IMR-90 (cell line): ENCODE measurements at regions not wholly inside any gene's neighbourhood (a gene's known extent, or its start where the extent isn't known, plus 50 kb on each side); places are given as distances from the start of the nearest gene placed in this dataset.

Experiments
- ATAC-seq: fragments of 200-7000 bp; cut with Tn5 transposase; 2 replicates; pipeline ENCODE4 v1.9.1; 2020; ENCODE audit warnings: low read depth, mild to moderate bottlenecking, moderate library complexity
- BruUV-seq: library from RNA; stranded (reverse); fragments of 400-500 nt; replicated peaks from 2 replicates; lab custom pipeline; 2021; lab: Mats Ljungman, UMichigan
- CTCF ChIA-PET: fragments of 300-600 bp; formaldehyde crosslinking; extraction: SDS; loops from one replicate; lab custom pipeline; 2021; ENCODE audit warnings: antibody characterized with exemption; lab: Yijun Ruan, JAX
- POLR2A ChIA-PET: fragments of 300-600 bp; sonication (Branson Sonifier 250); formaldehyde crosslinking; loops from one replicate; lab custom pipeline; 2022; ENCODE audit warnings: antibody characterized with exemption; ENCODE audit not compliant: unreplicated experiment; lab: Charles Lee
- DNase-seq: peaks from one replicate; pipeline ENCODE4 v3.0.0; 2013
- H2AFZ ChIP-seq: replicated peaks from 2 replicates; pipeline ENCODE3; 2013; ENCODE audit warnings: low read length, mild to moderate bottlenecking; ENCODE audit not compliant: poor library complexity
- H2AK5ac ChIP-seq: 2 replicates; pipeline ENCODE4 v1.6.1; 2013; ENCODE audit warnings: low read depth, low read length, inconsistent platforms
- H2AK9ac ChIP-seq: replicated peaks from 2 replicates; pipeline ENCODE3; 2013; ENCODE audit warnings: mild to moderate bottlenecking, low read depth, low read length, moderate library complexity; ENCODE audit not compliant: poor library complexity
- H2BK120ac ChIP-seq: 2 replicates; pipeline ENCODE4 v1.6.1; 2013; ENCODE audit warnings: low read depth, low read length, inconsistent platforms
- H2BK15ac ChIP-seq: 3 replicates; pipeline ENCODE4 v1.6.1; 2013; ENCODE audit warnings: low read depth, low read length, inconsistent platforms
- H2BK20ac ChIP-seq: 2 replicates; pipeline ENCODE4 v1.6.1; 2013; ENCODE audit warnings: low read depth, mild to moderate bottlenecking, inconsistent platforms, low read length, moderate library complexity
- H2BK5ac ChIP-seq: 2 replicates; pipeline ENCODE4 v1.6.1; 2013; ENCODE audit warnings: mild to moderate bottlenecking, low read depth, low read length, inconsistent platforms; ENCODE audit not compliant: poor library complexity, severe bottlenecking
- H3K14ac ChIP-seq: replicated peaks from 2 replicates; pipeline ENCODE4 v1.6.1; 2013; ENCODE audit warnings: low read depth, low read length, inconsistent platforms
- H3K18ac ChIP-seq: 2 replicates; pipeline ENCODE4 v1.6.1; 2013; ENCODE audit warnings: low read depth, low read length, control low read depth
- H3K23ac ChIP-seq: 2 replicates; pipeline ENCODE4 v1.6.1; 2013; ENCODE audit warnings: low read depth, low read length, inconsistent platforms
- H3K27ac ChIP-seq: 2 replicates; pipeline ENCODE4 v1.5.1; 2013; ENCODE audit warnings: mild to moderate bottlenecking, control low read depth, low read length; ENCODE audit not compliant: insufficient read depth
- H3K27me3 ChIP-seq: 2 replicates; pipeline ENCODE4 v1.6.1; 2013; ENCODE audit warnings: low read length; ENCODE audit not compliant: control insufficient read depth, insufficient read depth
- H3K36me3 ChIP-seq: 2 replicates; pipeline ENCODE4 v1.6.1; 2013; ENCODE audit warnings: low read length, mixed read lengths; ENCODE audit not compliant: control insufficient read depth, insufficient read depth
- H3K4ac ChIP-seq: 2 replicates; pipeline ENCODE4 v1.6.1; 2013; ENCODE audit warnings: low read depth, low read length, inconsistent platforms
- H3K4me1 ChIP-seq: 2 replicates; pipeline ENCODE4 v1.6.1; 2013; ENCODE audit warnings: low read length, mixed read lengths; ENCODE audit not compliant: control insufficient read depth, insufficient read depth
- H3K4me2 ChIP-seq: 2 replicates; pipeline ENCODE4 v1.6.1; 2013; ENCODE audit warnings: low read depth, mild to moderate bottlenecking, control low read depth, low read length, moderate library complexity
- H3K4me3 ChIP-seq: 2 replicates; pipeline ENCODE4 v1.5.1; 2013; ENCODE audit warnings: low read depth, mild to moderate bottlenecking, control low read depth, low read length, moderate library complexity; ENCODE audit not compliant: insufficient read depth
- H3K56ac ChIP-seq: 2 replicates; pipeline ENCODE4 v1.6.1; 2013; ENCODE audit warnings: low read length, inconsistent platforms; ENCODE audit not compliant: insufficient read depth; ENCODE audit errors: extremely low read depth
- H3K79me1 ChIP-seq, 2 experiments: 2 replicates each; pipeline ENCODE4 v1.6.1; 2013; ENCODE audit warnings: low read length in 2 of 2, inconsistent platforms in 1 of 2, low read depth in 1 of 2
- H3K9ac ChIP-seq: 2 replicates; pipeline ENCODE4 v1.6.1; 2013; ENCODE audit warnings: low read depth, low read length, control low read depth
- H3K9me1 ChIP-seq: 2 replicates; pipeline ENCODE4 v1.6.1; 2013; ENCODE audit warnings: low read length, inconsistent platforms; ENCODE audit not compliant: insufficient read depth
- H3K9me3 ChIP-seq: 2 replicates; pipeline ENCODE4 v1.6.1; 2013; ENCODE audit warnings: low read length; ENCODE audit not compliant: control insufficient read depth, insufficient read depth
- H4K20me1 ChIP-seq: 2 replicates; pipeline ENCODE4 v1.6.1; 2013; ENCODE audit warnings: low read length, inconsistent platforms; ENCODE audit not compliant: insufficient read depth
- H4K5ac ChIP-seq: 2 replicates; pipeline ENCODE4 v1.6.1; 2013; ENCODE audit warnings: mild to moderate bottlenecking, low read depth, low read length, control low read depth
- H4K8ac ChIP-seq, 2 experiments: 2 replicates each; pipeline ENCODE4 v1.6.1; 2013; ENCODE audit warnings: low read depth in 2 of 2, low read length in 2 of 2, control low read depth in 1 of 2, inconsistent platforms in 1 of 2
- H4K91ac ChIP-seq: 2 replicates; pipeline ENCODE4 v1.6.1; 2013; ENCODE audit warnings: low read depth, low read length, inconsistent platforms; ENCODE audit not compliant: insufficient read depth
- CEBPB ChIP-seq: IDR thresholded peaks from 2 replicates; pipeline ENCODE4 v1.6.1; 2012; ENCODE audit warnings: low read depth, low read length, improper control_type of control experiment
- CHD1 ChIP-seq: IDR thresholded peaks from 2 replicates; pipeline ENCODE4 v1.6.1; 2012; ENCODE audit warnings: low read depth, low read length, improper control_type of control experiment
- ELK1 ChIP-seq: fragments of 150-350 bp; IDR thresholded peaks from 2 replicates; pipeline ENCODE4 v1.6.1; 2016; ENCODE audit warnings: low read depth, mild to moderate bottlenecking, low read length, moderate library complexity, borderline replicate concordance
- FOS ChIP-seq: fragments of 150-350 bp; IDR thresholded peaks from 2 replicates; pipeline ENCODE4 v1.6.1; 2016; ENCODE audit warnings: low read depth, low read length
- MAZ ChIP-seq: IDR thresholded peaks from 2 replicates; pipeline ENCODE4 v1.6.1; 2012; ENCODE audit warnings: low read depth, mild to moderate bottlenecking, low read length, improper control_type of control experiment, moderate library complexity, borderline replicate concordance
- SMC3 ChIP-seq: fragments of 150-350 bp; IDR thresholded peaks from 2 replicates; pipeline ENCODE4 v1.6.1; 2016; ENCODE audit warnings: low read depth, mild to moderate bottlenecking, antibody characterized with exemption, low read length, moderate library complexity
- USF2 ChIP-seq: fragments of 150-350 bp; IDR thresholded peaks from 2 replicates; pipeline ENCODE4 v1.6.1; 2017; ENCODE audit warnings: mild to moderate bottlenecking, antibody characterized with exemption, low read length, low read depth
- dilution Hi-C: fragments of 300-500 bp; cut with HindIII; formaldehyde crosslinking; loops from one replicate; pipeline ENCODE4 v1.14.3; 2018; ENCODE audit warnings: low sequenced_read_pairs; ENCODE audit not compliant: unreplicated experiment
- in situ Hi-C: fragments of 300-500 bp; cut with MboI; formaldehyde crosslinking; loops from 3 replicates; pipeline ENCODE4 v1.14.3; 2019; ENCODE audit warnings: low sequenced_read_pairs, inconsistent platforms, mixed read lengths
- intact Hi-C: fragments of 100-400 bp; cut with micrococcal nuclease; formaldehyde crosslinking; loops from 2 replicates; pipeline ENCODE4 v1.10.0; 2022

DNA sequence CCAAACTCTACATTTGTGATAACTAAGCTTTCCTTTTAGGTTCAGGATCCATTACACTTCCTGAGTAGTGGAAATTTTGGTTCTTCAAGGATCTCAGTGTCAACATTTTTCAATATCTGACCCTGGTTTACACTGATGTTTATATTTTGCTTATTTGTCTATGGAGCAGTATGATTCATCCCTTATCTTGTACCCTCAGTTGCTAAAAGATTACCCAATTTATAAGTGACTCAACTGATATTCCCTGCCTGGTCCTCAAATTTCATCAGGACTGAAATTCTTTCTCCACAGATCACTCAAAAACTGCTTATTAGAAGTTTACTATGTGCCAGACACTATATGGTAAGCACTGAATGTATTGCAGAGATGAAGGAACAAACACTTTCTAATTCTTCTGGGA lies 139.1 kb upstream of the CHRM3 start:
- Histone ChIP-seq H3K36me3 (no peaks in the 10 kb centered on the region), H3K23ac (no peak overlapping the region), H4K8ac (no peak overlapping the region), H2BK120ac (no peak overlapping the region), H3K4me1 (no peaks in the 10 kb centered on the region), H3K14ac (no peak overlapping the region), H2AK9ac (no peak overlapping the region), H4K5ac (no peak overlapping the region), H2BK5ac (no peak overlapping the region), H3K9me1 (no peaks in the 10 kb centered on the region), H2AK5ac (no peak overlapping the region), H4K91ac (no peak overlapping the region), H3K27me3 (no peaks in the 10 kb centered on the region), H3K27ac (no peak overlapping the region), H3K9me3 (peaks cover 12% of the 10 kb centered on the region), H3K9ac (no peak overlapping the region), H3K18ac (no peak overlapping the region), H4K20me1 (no peaks in the 10 kb centered on the region), H3K56ac (no peak overlapping the region), H2AFZ (no peak overlapping the region), H3K4ac (no peak overlapping the region), H2BK20ac (no peak overlapping the region), H3K4me2 (no peak overlapping the region), H2BK15ac (no peak overlapping the region), H3K79me1 (no peaks in the 10 kb centered on the region), H3K4me3 (no peak overlapping the region)
- in situ Hi-C loops (no loop called here), dilution Hi-C loops (no loop called here), intact Hi-C loops (no loop called here)
- TF ChIP-seq USF2 (no peak), ELK1 (no peak), FOS (no peak), SMC3 (no peak), MAZ (no peak), CEBPB (no peak), CHD1 (no peak)
- DNase-seq (no peak), ATAC-seq (no peak)
- CTCF ChIA-PET: no interaction called here
- BruUV-seq: no TSS peak
- POLR2A ChIA-PET: no interaction called here
